HCT116 (cell line): ENCODE measurements at regions not wholly inside any gene's neighbourhood (a gene's known extent, or its start where the extent isn't known, plus 50 kb on each side); places are given as distances from the start of the nearest gene placed in this dataset.

ENCODE experiments used
- ELF1 ChIP-seq: IDR thresholded peaks from 2 replicates; pipeline ENCODE4 v1.6.1; 2012; ENCODE audit warnings: low read depth, borderline replicate concordance
- MAX ChIP-seq: IDR thresholded peaks from 2 replicates; pipeline ENCODE4 v1.6.1; 2012
- POLR2A ChIP-seq: IDR thresholded peaks from 2 replicates; pipeline ENCODE4 v1.7.0; 2011; ENCODE audit warnings: borderline replicate concordance; ENCODE audit not compliant: insufficient read depth, insufficient read length; ENCODE audit errors: extremely low read depth
- POLR2AphosphoS5 ChIP-seq: IDR thresholded peaks from 2 replicates; pipeline ENCODE4 v1.6.1; 2011; ENCODE audit warnings: mild to moderate bottlenecking, low read depth, low read length, moderate library complexity
- SP1 ChIP-seq: IDR thresholded peaks from 2 replicates; pipeline ENCODE4 v1.6.1; 2012; ENCODE audit warnings: low read depth
- TF ChIP-seq, protein P1 (sequence below), 3 experiments: fragments of 200-600 bp in 1 of 3; sonication (generic) in 1 of 3; IDR thresholded peaks in 2 of 3; conservative IDR thresholded peaks in 1 of 3; 2 replicates each; pipeline ENCODE4 v1.5.1; 2012 to 2017; ENCODE audit warnings: low read depth in 2 of 3, low read length in 2 of 3, antibody characterized with exemption in 1 of 3, borderline replicate concordance in 1 of 3, control low read depth in 1 of 3, mild to moderate bottlenecking in 1 of 3, mixed read lengths in 1 of 3, mixed run types in 1 of 3, moderate library complexity in 1 of 3; ENCODE audit not compliant: insufficient read depth in 1 of 3

DNA sequence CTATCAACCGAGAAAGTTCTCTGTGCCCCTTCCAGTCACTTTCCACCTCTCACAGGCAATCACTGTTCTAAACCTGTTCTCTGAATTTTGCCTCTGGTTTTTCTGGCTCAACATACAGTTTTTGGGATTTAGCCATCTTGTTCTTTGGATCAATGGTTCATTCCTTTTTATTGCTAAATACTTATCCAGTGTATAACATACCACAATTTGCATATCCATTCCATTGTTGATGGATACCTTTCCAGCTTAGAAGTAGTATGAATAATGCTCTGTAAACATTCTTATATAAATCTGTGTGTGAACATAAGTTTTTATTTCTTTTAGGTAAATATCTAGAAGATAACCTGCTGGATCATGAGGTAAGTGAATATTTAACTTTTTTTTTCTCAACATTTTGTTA is 87.8 kb upstream of the FNDC3B start:
- TF ChIP-seq, protein P1, sequence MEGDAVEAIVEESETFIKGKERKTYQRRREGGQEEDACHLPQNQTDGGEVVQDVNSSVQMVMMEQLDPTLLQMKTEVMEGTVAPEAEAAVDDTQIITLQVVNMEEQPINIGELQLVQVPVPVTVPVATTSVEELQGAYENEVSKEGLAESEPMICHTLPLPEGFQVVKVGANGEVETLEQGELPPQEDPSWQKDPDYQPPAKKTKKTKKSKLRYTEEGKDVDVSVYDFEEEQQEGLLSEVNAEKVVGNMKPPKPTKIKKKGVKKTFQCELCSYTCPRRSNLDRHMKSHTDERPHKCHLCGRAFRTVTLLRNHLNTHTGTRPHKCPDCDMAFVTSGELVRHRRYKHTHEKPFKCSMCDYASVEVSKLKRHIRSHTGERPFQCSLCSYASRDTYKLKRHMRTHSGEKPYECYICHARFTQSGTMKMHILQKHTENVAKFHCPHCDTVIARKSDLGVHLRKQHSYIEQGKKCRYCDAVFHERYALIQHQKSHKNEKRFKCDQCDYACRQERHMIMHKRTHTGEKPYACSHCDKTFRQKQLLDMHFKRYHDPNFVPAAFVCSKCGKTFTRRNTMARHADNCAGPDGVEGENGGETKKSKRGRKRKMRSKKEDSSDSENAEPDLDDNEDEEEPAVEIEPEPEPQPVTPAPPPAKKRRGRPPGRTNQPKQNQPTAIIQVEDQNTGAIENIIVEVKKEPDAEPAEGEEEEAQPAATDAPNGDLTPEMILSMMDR (IDR thresholded peaks at IDR 0.05 in 2 of 3, conservative IDR thresholded peaks at IDR 0.05 in 1 of 3; ENCODE audit: borderline replicate concordance in 1 of 3, insufficient read depth in 1 of 3, low read depth in 2 of 3, low read length in 2 of 3) = no peak
- TF ChIP-seq MAX (no peak), POLR2AphosphoS5 (no peak), ELF1 (no peak), POLR2A (no peak), SP1 (no peak)
